ENCODE measurements at regions not wholly inside any gene's neighbourhood (a gene's known extent, or its start where the extent isn't known, plus 50 kb on each side); places are given as distances from the start of the nearest gene placed in this dataset.

DNA sequence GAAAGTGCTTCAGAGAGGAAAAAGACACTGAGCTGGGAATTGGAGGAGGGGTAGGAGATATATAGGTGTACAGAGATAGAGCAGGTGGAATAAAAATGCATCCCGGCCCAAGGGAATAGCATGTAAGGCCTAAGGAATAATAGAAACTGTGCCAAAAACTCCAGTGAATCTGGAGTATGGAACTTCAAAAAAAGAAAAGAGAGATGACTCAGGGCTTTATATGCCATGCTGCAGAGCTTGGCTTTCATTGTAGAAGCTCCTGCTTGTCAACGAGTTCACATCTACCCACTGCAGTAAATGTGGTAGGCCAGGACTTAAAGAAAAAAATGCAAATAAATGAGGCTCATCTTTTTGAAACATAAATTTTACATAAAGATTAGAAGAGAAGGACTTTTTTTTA is 131.8 kb downstream of the MREG start:
- Histone ChIP-seq H3K4me1 (ENCODE audit: control insufficient read depth, insufficient read depth, low read length) (no peaks in the 10 kb centered on the region), H3K36me3 (ENCODE audit: control insufficient read depth, insufficient read depth, low read length) (no peaks in the 10 kb centered on the region), H3K4me3 (ENCODE audit: low read depth in 2 of 2, low read length in 2 of 2) (no peak overlapping the region), H3K9me3 (ENCODE audit: control insufficient read depth, insufficient read depth, low read depth, low read length) (no peaks in the 10 kb centered on the region), H3K27ac (ENCODE audit: low read length) (no peak overlapping the region), H3K27me3 (ENCODE audit: control insufficient read depth, insufficient read depth, low read length) (no peaks in the 10 kb centered on the region; the same call in 1 of the 2 replicates)
- BruUV-seq (replicated peaks) = no TSS peak
- ChIA-PET POLR2A (no interaction called here), CTCF (interaction anchor here (0.7 kb wide), 2 partner anchors 150 to 376 kb away, joined by 3 to 17 read pairs; no protein-coding TSS in a partner anchor)
- in situ Hi-C loops (cut with HindIII; ENCODE audit: low pct_unique_long_range_greater_than_20kb, low sequenced_read_pairs) (no loop called here), intact Hi-C loops (cut with micrococcal nuclease; ENCODE audit: unreplicated experiment) (no loop called here)
- TF ChIP-seq SIN3A (IDR thresholded peaks at IDR 0.05; ENCODE audit: borderline replicate concordance, insufficient read depth, low read depth, low read length) (no peak), TCF7L2 (IDR thresholded peaks at IDR 0.05; ENCODE audit: low read depth, low read length) (no peak), POLR2AphosphoS5 (IDR thresholded peaks at IDR 0.05; ENCODE audit: low read depth, low read length) (no peak)
- TF ChIP-seq, protein P1, sequence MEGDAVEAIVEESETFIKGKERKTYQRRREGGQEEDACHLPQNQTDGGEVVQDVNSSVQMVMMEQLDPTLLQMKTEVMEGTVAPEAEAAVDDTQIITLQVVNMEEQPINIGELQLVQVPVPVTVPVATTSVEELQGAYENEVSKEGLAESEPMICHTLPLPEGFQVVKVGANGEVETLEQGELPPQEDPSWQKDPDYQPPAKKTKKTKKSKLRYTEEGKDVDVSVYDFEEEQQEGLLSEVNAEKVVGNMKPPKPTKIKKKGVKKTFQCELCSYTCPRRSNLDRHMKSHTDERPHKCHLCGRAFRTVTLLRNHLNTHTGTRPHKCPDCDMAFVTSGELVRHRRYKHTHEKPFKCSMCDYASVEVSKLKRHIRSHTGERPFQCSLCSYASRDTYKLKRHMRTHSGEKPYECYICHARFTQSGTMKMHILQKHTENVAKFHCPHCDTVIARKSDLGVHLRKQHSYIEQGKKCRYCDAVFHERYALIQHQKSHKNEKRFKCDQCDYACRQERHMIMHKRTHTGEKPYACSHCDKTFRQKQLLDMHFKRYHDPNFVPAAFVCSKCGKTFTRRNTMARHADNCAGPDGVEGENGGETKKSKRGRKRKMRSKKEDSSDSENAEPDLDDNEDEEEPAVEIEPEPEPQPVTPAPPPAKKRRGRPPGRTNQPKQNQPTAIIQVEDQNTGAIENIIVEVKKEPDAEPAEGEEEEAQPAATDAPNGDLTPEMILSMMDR (IDR thresholded peaks at IDR 0.05) = no peak
- TF ChIP-seq, protein P2, sequence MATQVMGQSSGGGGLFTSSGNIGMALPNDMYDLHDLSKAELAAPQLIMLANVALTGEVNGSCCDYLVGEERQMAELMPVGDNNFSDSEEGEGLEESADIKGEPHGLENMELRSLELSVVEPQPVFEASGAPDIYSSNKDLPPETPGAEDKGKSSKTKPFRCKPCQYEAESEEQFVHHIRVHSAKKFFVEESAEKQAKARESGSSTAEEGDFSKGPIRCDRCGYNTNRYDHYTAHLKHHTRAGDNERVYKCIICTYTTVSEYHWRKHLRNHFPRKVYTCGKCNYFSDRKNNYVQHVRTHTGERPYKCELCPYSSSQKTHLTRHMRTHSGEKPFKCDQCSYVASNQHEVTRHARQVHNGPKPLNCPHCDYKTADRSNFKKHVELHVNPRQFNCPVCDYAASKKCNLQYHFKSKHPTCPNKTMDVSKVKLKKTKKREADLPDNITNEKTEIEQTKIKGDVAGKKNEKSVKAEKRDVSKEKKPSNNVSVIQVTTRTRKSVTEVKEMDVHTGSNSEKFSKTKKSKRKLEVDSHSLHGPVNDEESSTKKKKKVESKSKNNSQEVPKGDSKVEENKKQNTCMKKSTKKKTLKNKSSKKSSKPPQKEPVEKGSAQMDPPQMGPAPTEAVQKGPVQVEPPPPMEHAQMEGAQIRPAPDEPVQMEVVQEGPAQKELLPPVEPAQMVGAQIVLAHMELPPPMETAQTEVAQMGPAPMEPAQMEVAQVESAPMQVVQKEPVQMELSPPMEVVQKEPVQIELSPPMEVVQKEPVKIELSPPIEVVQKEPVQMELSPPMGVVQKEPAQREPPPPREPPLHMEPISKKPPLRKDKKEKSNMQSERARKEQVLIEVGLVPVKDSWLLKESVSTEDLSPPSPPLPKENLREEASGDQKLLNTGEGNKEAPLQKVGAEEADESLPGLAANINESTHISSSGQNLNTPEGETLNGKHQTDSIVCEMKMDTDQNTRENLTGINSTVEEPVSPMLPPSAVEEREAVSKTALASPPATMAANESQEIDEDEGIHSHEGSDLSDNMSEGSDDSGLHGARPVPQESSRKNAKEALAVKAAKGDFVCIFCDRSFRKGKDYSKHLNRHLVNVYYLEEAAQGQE (IDR thresholded peaks at IDR 0.05; ENCODE audit: insufficient read depth in 1 of 2, low read depth in 2 of 2, low read length in 1 of 2) = no peak
- DNase-seq (ENCODE audit: low read depth, low spot score) = no peak
- ATAC-seq = no peak

DNA sequence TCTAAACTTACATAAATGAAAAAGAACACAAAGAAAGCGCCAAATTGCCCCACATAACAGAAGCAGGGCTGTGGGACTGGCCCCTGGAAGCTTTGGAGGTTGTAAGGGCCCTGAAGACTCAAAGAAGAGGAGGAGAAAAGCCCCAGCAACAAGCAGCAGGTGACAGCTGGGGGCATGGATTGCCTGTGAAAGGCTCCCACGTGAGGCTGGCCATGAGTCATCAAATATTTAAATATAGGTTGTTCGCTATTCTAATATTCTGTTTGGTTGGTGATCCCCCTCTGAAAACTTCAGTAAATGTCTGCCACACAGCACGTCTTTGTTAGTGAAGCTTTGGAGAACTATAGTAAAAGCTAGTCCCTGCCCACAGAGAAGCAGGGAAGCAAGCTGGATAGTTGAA is 132.4 kb downstream of the MREG start:
- H3K4me1 ChIP-seq (ENCODE audit: control insufficient read depth, insufficient read depth, low read length) = no peaks in the 10 kb centered on the region
- TF ChIP-seq TCF7L2 (IDR thresholded peaks at IDR 0.05; ENCODE audit: low read depth, low read length) = no peak
- TF ChIP-seq, protein P2 (IDR thresholded peaks at IDR 0.05; ENCODE audit: insufficient read depth in 1 of 2, low read depth in 2 of 2, low read length in 1 of 2) = no peak
- CTCF ChIA-PET = no interaction called here
- BruUV-seq (replicated peaks) = no TSS peak
- H3K4me3 ChIP-seq (ENCODE audit: low read depth in 2 of 2, low read length in 2 of 2) = no peak overlapping the region
- ATAC-seq (no peak), DNase-seq (ENCODE audit: low read depth, low spot score) (no peak)
- H3K27ac ChIP-seq (ENCODE audit: low read length) = no peak overlapping the region
- H3K27me3 ChIP-seq (ENCODE audit: control insufficient read depth, insufficient read depth, low read length) = no peaks in the 10 kb centered on the region; the same call in 1 of the 2 replicates
- no peaks in the 10 kb centered on the region for H3K9me3 ChIP-seq (ENCODE audit: control insufficient read depth, insufficient read depth, low read depth, low read length)
- intact Hi-C loops (cut with micrococcal nuclease; ENCODE audit: unreplicated experiment) (no loop called here), in situ Hi-C loops (cut with HindIII; ENCODE audit: low pct_unique_long_range_greater_than_20kb, low sequenced_read_pairs) (no loop called here)
- POLR2A ChIA-PET = no interaction called here
- H3K36me3 ChIP-seq (ENCODE audit: control insufficient read depth, insufficient read depth, low read length) = no peaks in the 10 kb centered on the region
